ENCODE measurements at regions not wholly inside any gene's neighbourhood (a gene's known extent, or its start where the extent isn't known, plus 50 kb on each side); places are given as distances from the start of the nearest gene placed in this dataset.
A peak's percentile ranks its signal among the peaks of the same experiment; 100 is the strongest.
"Not testable (repeated sequence)": the region's sequence is repeated elsewhere in the genome, so short reads cannot be mapped to it uniquely, and the experiment has no call there.

- H3K27me3 ChIP-seq = no peaks in the 10 kb centered on the region
- H3K4me1 ChIP-seq = 0 out of 20 replicates have a peak, but pooled peaks cover 0 to 6% (median 0%) of the 10 kb centered on the region in 10 experiments
- H3K9ac ChIP-seq = no peak overlapping the region
- no peak for TF ChIP-seq Cebpa-rat (IDR thresholded peaks at IDR 0.05)
- no peaks in the 10 kb centered on the region for H4K20me1 ChIP-seq
- H3K4me3 ChIP-seq = no peak overlapping the region
- H3K9me3 ChIP-seq (replicated peaks in 1 of 11) = no peaks in the 10 kb centered on the region
- H3K4me2 ChIP-seq = no peak overlapping the region
- H3K36me3 ChIP-seq = no peaks in the 10 kb centered on the region
- H3K27ac ChIP-seq = no peak overlapping the region
These were observed 1007.6 kb downstream of the DNAJB9 start for GRCh38 chr7:109577265-109577664.

GRCh38 chr7:109579901-109580300, 1010.2 kb downstream of the DNAJB9 start:
- no peak overlapping the region for H3K4me3 ChIP-seq
- no peaks in the 10 kb centered on the region for H3K27me3 ChIP-seq
- H3K9me3 ChIP-seq (replicated peaks in 1 of 11) = peaks cover 4 to 16% (median 9%) of the 10 kb centered on the region in 11 experiments; a peak in 13 of 22 replicates
- no peak overlapping the region for H3K4me2 ChIP-seq
- H3K4me1 ChIP-seq = 0 out of 20 replicates have a peak, but pooled peaks cover 0 to 6% (median 0%) of the 10 kb centered on the region in 10 experiments
- no peaks in the 10 kb centered on the region for H3K36me3 ChIP-seq
- H3K9ac ChIP-seq = no peak overlapping the region
- no peak overlapping the region for H3K27ac ChIP-seq
- H4K20me1 ChIP-seq = no peaks in the 10 kb centered on the region
- TF ChIP-seq Cebpa-rat (IDR thresholded peaks at IDR 0.05) = no peak

- no peak overlapping the region for H3K4me3 ChIP-seq
- no peaks in the 10 kb centered on the region for H4K20me1 ChIP-seq
- H3K4me1 ChIP-seq = 0 out of 20 replicates have a peak, but pooled peaks cover 0 to 6% (median 0%) of the 10 kb centered on the region in 10 experiments
- H3K9ac ChIP-seq = no peak overlapping the region
- no peaks in the 10 kb centered on the region for H3K27me3 ChIP-seq
- no peak overlapping the region for H3K4me2 ChIP-seq
- H3K27ac ChIP-seq = no peak overlapping the region
- no peak for TF ChIP-seq Cebpa-rat (IDR thresholded peaks at IDR 0.05)
- no peaks in the 10 kb centered on the region for H3K36me3 ChIP-seq
- H3K9me3 ChIP-seq (replicated peaks in 1 of 11) = peaks cover 5 to 29% (median 10%) of the 10 kb centered on the region in 11 experiments; a peak in 15 of 22 replicates
These were observed 1012.5 kb downstream of the DNAJB9 start for GRCh38 chr7:109582211-109582610.

- not testable (repeated sequence) for H3K27me3 ChIP-seq; H3K36me3 ChIP-seq; H4K20me1 ChIP-seq; H3K4me3 ChIP-seq; H3K9ac ChIP-seq; H3K9me3 ChIP-seq (replicated peaks in 1 of 11); H3K27ac ChIP-seq; H3K4me1 ChIP-seq; H3K4me2 ChIP-seq
These were observed 1027.3 kb downstream of the DNAJB9 start for GRCh38 chr7:109596948-109597347.

GRCh38 chr7:109611656-109612055, 1042.0 kb downstream of the DNAJB9 start:
- no peaks in the 10 kb centered on the region for H3K27me3 ChIP-seq
- no peak overlapping the region for H3K9ac ChIP-seq
- no peak overlapping the region for H3K4me3 ChIP-seq
- H3K27ac ChIP-seq = no peak overlapping the region
- peaks cover 0 to 4% (median 0%) of the 10 kb centered on the region in 11 experiments; a peak in 2 of 22 replicates for H3K9me3 ChIP-seq (replicated peaks in 1 of 11)
- no peaks in the 10 kb centered on the region for H3K36me3 ChIP-seq
- no peaks in the 10 kb centered on the region for H4K20me1 ChIP-seq
- H3K4me1 ChIP-seq = peaks cover 0 to 14% (median 6%) of the 10 kb centered on the region in 10 experiments; a peak in 15 of 20 replicates
- TF ChIP-seq Cebpa-rat (IDR thresholded peaks at IDR 0.05) = no peak
- peak overlapping the region in 7 of 11 experiments; percentile 6 to 58 (median 38); a peak in 10 of 22 replicates for H3K4me2 ChIP-seq

GRCh38 chr7:109616551-109617069, 1046.9 kb downstream of the DNAJB9 start:
- Histone ChIP-seq H3K36me3 (no peaks in the 10 kb centered on the region), H3K27me3 (no peaks in the 10 kb centered on the region), H4K20me1 (no peaks in the 10 kb centered on the region), H3K4me1 (peaks cover 0 to 4% (median under 1%) of the 10 kb centered on the region in 10 experiments; a peak in 14 of 20 replicates), H3K4me2 (no peak overlapping the region), H3K27ac (no peak overlapping the region), H3K4me3 (no peak overlapping the region), H3K9ac (no peak overlapping the region), H3K9me3 (replicated peaks in 1 of 11) (peaks cover 0 to 4% (median 0%) of the 10 kb centered on the region in 11 experiments; a peak in 2 of 22 replicates)
- TF ChIP-seq Cebpa-rat (IDR thresholded peaks at IDR 0.05) = no peak

GRCh38 chr7:109622320-109622719, 1052.6 kb downstream of the DNAJB9 start:
- Histone ChIP-seq H3K9ac (no peak overlapping the region), H3K9me3 (replicated peaks in 1 of 11) (peaks cover 0 to 13% (median 0%) of the 10 kb centered on the region in 11 experiments; a peak in 5 of 22 replicates), H3K36me3 (no peaks in the 10 kb centered on the region), H3K27ac (no peak overlapping the region), H4K20me1 (no peaks in the 10 kb centered on the region), H3K4me2 (no peak overlapping the region), H3K4me3 (no peak overlapping the region), H3K4me1 (no peaks in the 10 kb centered on the region), H3K27me3 (no peaks in the 10 kb centered on the region)
- TF ChIP-seq Cebpa-rat (IDR thresholded peaks at IDR 0.05) = no peak

- H3K4me2 ChIP-seq, H3K27me3 ChIP-seq, H3K4me3 ChIP-seq, H3K4me1 ChIP-seq, H3K36me3 ChIP-seq, H3K27ac ChIP-seq, H3K9ac ChIP-seq, H4K20me1 ChIP-seq: not testable (repeated sequence)
- H3K9me3 ChIP-seq (replicated peaks in 1 of 11) = peaks cover 10 to 15% (median 14%) of the 10 kb centered on the region in 11 experiments; a peak in 20 of 22 replicates
These were observed 1063.2 kb downstream of the DNAJB9 start for GRCh38 chr7:109632890-109633289.

- Histone ChIP-seq H3K4me2 (no peak overlapping the region), H3K27me3 (no peaks in the 10 kb centered on the region), H3K9me3 (replicated peaks in 1 of 11) (peaks cover 10 to 15% (median 14%) of the 10 kb centered on the region in 11 experiments; a peak in 20 of 22 replicates), H4K20me1 (no peaks in the 10 kb centered on the region), H3K36me3 (no peaks in the 10 kb centered on the region), H3K27ac (no peak overlapping the region), H3K9ac (no peak overlapping the region), H3K4me1 (no peaks in the 10 kb centered on the region), H3K4me3 (no peak overlapping the region)
- TF ChIP-seq Cebpa-rat (IDR thresholded peaks at IDR 0.05) = no peak
These were observed 1065.7 kb downstream of the DNAJB9 start for GRCh38 chr7:109635374-109635773.

- Histone ChIP-seq H3K27ac (no peak overlapping the region), H3K9me3 (replicated peaks in 1 of 11) (peaks cover 7 to 11% (median 10%) of the 10 kb centered on the region in 11 experiments; a peak in 20 of 22 replicates), H3K4me1 (no peaks in the 10 kb centered on the region), H3K36me3 (no peaks in the 10 kb centered on the region), H3K27me3 (no peaks in the 10 kb centered on the region), H3K4me3 (no peak overlapping the region), H3K9ac (no peak overlapping the region), H3K4me2 (no peak overlapping the region), H4K20me1 (no peaks in the 10 kb centered on the region)
- TF ChIP-seq Cebpa-rat (IDR thresholded peaks at IDR 0.05) = no peak
These were observed 1067.8 kb downstream of the DNAJB9 start for GRCh38 chr7:109637428-109637990.
